HepG2 (cell line): ENCODE measurements at regions not wholly inside any gene's neighbourhood (a gene's known extent, or its start where the extent isn't known, plus 50 kb on each side); places are given as distances from the start of the nearest gene placed in this dataset.

Source experiments
- ATAC-seq: fragments of 200-7000 bp; cut with Tn5 transposase; 3 replicates; pipeline ENCODE4 v1.9.1; 2020; ENCODE audit warnings: mild to moderate bottlenecking, moderate library complexity
- BruUV-seq: library from RNA; stranded (reverse); fragments of 400-500 nt; replicated peaks from 2 replicates; lab custom pipeline; 2021; lab: Mats Ljungman, UMichigan
- CTCF ChIA-PET: fragments of 300-600 bp; formaldehyde crosslinking; extraction: SDS; loops from one replicate; lab custom pipeline; 2021; ENCODE audit warnings: low total read pairs, inconsistent platforms, low intra/inter-chr PET ratio; lab: Yijun Ruan, JAX
- POLR2A ChIA-PET: fragments of 350-600 bp; sonication (Branson Sonifier 250); formaldehyde crosslinking; loops from one replicate; lab custom pipeline; 2020; ENCODE audit warnings: antibody characterized with exemption, inconsistent platforms; lab: Yijun Ruan, JAX
- DNase-seq: peaks from one replicate; pipeline ENCODE4 v3.0.0-alpha.2; 2015; ENCODE audit warnings: low spot score
- FAIRE-seq: peaks from 3 replicates; lab custom pipeline; 2011; peaks lifted over from hg19 to GRCh38; lab: Jason Lieb, UNC
- H2AFZ ChIP-seq: one replicate; pipeline ENCODE4 v1.6.1; 2011; ENCODE audit warnings: low read length, inconsistent platforms
- H3K27ac ChIP-seq: fragments of 300-600 bp; 3 replicates; pipeline ENCODE4 v1.8.0; 2011; ENCODE audit warnings: mixed run types, mild to moderate bottlenecking, mixed read lengths, low read length, inconsistent platforms; ENCODE audit not compliant: insufficient read depth; ENCODE audit errors: extremely low read length
- H3K27me3 ChIP-seq, 2 experiments: fragments of 200-600 bp in 1 of 2; 2 replicates in 1 of 2; 3 replicates in 1 of 2; pipeline versions ENCODE4 v1.6.0 to v1.8.0; 2011; ENCODE audit warnings: low read length in 2 of 2, mild to moderate bottlenecking in 2 of 2, moderate library complexity in 2 of 2, inconsistent platforms in 1 of 2; ENCODE audit not compliant: insufficient read depth in 2 of 2, control insufficient read depth in 1 of 2
- H3K36me3 ChIP-seq, 2 experiments: fragments of 200-600 bp in 1 of 2; replicated peaks in 1 of 2; 2 replicates in 1 of 2; 3 replicates in 1 of 2; pipeline versions ENCODE4 v1.5.1 to v1.8.0; 2011; ENCODE audit warnings: low read length in 2 of 2, inconsistent platforms in 1 of 2; ENCODE audit not compliant: insufficient read depth in 2 of 2, control insufficient read depth in 1 of 2
- H3K4me1 ChIP-seq: 2 replicates; pipeline ENCODE4 v1.5.1; 2012; ENCODE audit warnings: low read length, inconsistent platforms; ENCODE audit not compliant: insufficient read depth
- H3K4me2 ChIP-seq: 2 replicates; pipeline ENCODE4 v1.6.0; 2011; ENCODE audit warnings: low read depth, low read length, inconsistent platforms
- H3K4me3 ChIP-seq, 3 experiments: fragments of 200-600 bp in 1 of 3; sonication (generic), shearing (Covaris generic) in 1 of 3; replicated peaks in 1 of 3; 2 replicates each; pipeline ENCODE4 v1.5.1; 2011 to 2016; ENCODE audit warnings: low read length in 3 of 3, inconsistent platforms in 2 of 3, low read depth in 2 of 3, mild to moderate bottlenecking in 2 of 3, control low read depth in 1 of 3, mixed read lengths in 1 of 3; ENCODE audit not compliant: insufficient read depth in 1 of 3
- H3K79me2 ChIP-seq: one replicate; pipeline ENCODE4 v1.6.1; 2011; ENCODE audit warnings: low read length, inconsistent platforms; ENCODE audit not compliant: insufficient read depth
- H3K9ac ChIP-seq: 2 replicates; pipeline ENCODE4 v1.6.0; 2011; ENCODE audit warnings: mild to moderate bottlenecking, low read depth, low read length, inconsistent platforms; ENCODE audit not compliant: insufficient read depth
- H3K9me3 ChIP-seq: 2 replicates; pipeline ENCODE4 v1.5.1; 2012; ENCODE audit warnings: mild to moderate bottlenecking, low read length
- H4K20me1 ChIP-seq: 2 replicates; pipeline ENCODE4 v1.6.0; 2011; ENCODE audit warnings: inconsistent platforms, mild to moderate bottlenecking, low read length, moderate library complexity; ENCODE audit not compliant: insufficient read depth
- ZNF547 ChIP-seq: sonication (generic); formaldehyde crosslinking; IDR thresholded peaks from 2 replicates; pipeline ENCODE4 v1.5.1; 2020; ENCODE audit warnings: mild to moderate bottlenecking, missing genetic modification reagents
- WGBS: methylation state at CpG from one replicate; pipeline ENCODE4 v1.1.6; 2017; ENCODE audit warnings: low lambda C conversion rate; 5-methylcytosine and 5-hydroxymethylcytosine counted together
- in situ Hi-C: cut with HindIII; loops from 2 replicates; pipeline ENCODE4 v1.10.0; 2017; ENCODE audit warnings: low pct_unique_long_range_greater_than_20kb; ENCODE audit not compliant: extremely low pct_ligation_motif_present
- intact Hi-C: fragments of 100-400 bp; cut with micrococcal nuclease; formaldehyde crosslinking; loops from one replicate; pipeline ENCODE4 v1.10.0; 2022; ENCODE audit not compliant: unreplicated experiment
- TF ChIP-seq, protein P1 (sequence below): sonication (generic); formaldehyde crosslinking; IDR thresholded peaks from 2 replicates; pipeline ENCODE4 v1.4.0; 2020; ENCODE audit warnings: missing genetic modification reagents
- TF ChIP-seq, protein P2 (sequence below): sonication (generic); formaldehyde crosslinking; IDR thresholded peaks from 2 replicates; pipeline ENCODE4 v1.4.0; 2020; ENCODE audit warnings: mild to moderate bottlenecking, low read depth, missing genetic modification reagents
- TF ChIP-seq, protein P3 (sequence below): sonication (generic); formaldehyde crosslinking; IDR thresholded peaks from 2 replicates; pipeline ENCODE4 v1.8.0; 2022; ENCODE audit warnings: mild to moderate bottlenecking, missing genetic modification reagents
- TF ChIP-seq, protein P4 (sequence below): sonication (generic); formaldehyde crosslinking; IDR thresholded peaks from 2 replicates; pipeline ENCODE4 v1.8.0; 2022; ENCODE audit warnings: mild to moderate bottlenecking, missing genetic modification reagents; ENCODE audit not compliant: insufficient replicate concordance

DNA sequence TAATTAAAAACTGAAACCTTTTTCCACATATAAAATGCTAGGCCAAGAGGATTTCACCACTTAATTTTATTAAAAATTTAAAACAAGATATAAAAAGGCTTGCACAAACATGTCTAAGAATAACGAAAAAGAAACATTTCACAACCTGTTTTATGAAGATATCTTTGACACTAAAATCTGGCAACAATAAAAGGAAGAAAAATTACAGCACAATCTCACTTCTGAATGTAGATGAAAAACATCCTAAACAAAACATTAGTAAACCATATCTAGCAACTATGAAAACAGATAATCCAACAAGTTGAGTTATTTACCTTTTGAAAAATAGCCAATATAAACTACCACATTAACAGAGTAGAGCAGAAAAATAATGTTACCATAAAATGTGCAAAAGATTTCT lies 185.4 kb upstream of the MMADHC start:
- no peak overlapping the region for H3K4me2 ChIP-seq
- peak; percentile 30 for FAIRE-seq
- TF ChIP-seq, protein P1, sequence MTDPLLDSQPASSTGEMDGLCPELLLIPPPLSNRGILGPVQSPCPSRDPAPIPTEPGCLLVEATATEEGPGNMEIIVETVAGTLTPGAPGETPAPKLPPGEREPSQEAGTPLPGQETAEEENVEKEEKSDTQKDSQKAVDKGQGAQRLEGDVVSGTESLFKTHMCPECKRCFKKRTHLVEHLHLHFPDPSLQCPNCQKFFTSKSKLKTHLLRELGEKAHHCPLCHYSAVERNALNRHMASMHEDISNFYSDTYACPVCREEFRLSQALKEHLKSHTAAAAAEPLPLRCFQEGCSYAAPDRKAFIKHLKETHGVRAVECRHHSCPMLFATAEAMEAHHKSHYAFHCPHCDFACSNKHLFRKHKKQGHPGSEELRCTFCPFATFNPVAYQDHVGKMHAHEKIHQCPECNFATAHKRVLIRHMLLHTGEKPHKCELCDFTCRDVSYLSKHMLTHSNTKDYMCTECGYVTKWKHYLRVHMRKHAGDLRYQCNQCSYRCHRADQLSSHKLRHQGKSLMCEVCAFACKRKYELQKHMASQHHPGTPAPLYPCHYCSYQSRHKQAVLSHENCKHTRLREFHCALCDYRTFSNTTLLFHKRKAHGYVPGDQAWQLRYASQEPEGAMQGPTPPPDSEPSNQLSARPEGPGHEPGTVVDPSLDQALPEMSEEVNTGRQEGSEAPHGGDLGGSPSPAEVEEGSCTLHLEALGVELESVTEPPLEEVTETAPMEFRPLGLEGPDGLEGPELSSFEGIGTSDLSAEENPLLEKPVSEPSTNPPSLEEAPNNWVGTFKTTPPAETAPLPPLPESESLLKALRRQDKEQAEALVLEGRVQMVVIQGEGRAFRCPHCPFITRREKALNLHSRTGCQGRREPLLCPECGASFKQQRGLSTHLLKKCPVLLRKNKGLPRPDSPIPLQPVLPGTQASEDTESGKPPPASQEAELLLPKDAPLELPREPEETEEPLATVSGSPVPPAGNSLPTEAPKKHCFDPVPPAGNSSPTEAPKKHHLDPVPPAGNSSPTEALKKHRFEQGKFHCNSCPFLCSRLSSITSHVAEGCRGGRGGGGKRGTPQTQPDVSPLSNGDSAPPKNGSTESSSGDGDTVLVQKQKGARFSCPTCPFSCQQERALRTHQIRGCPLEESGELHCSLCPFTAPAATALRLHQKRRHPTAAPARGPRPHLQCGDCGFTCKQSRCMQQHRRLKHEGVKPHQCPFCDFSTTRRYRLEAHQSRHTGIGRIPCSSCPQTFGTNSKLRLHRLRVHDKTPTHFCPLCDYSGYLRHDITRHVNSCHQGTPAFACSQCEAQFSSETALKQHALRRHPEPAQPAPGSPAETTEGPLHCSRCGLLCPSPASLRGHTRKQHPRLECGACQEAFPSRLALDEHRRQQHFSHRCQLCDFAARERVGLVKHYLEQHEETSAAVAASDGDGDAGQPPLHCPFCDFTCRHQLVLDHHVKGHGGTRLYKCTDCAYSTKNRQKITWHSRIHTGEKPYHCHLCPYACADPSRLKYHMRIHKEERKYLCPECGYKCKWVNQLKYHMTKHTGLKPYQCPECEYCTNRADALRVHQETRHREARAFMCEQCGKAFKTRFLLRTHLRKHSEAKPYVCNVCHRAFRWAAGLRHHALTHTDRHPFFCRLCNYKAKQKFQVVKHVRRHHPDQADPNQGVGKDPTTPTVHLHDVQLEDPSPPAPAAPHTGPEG (CRISPR knock-in tag), result no peak
- TF ChIP-seq ZNF547 (CRISPR knock-in tag), result no peak
- TF ChIP-seq, protein P2, sequence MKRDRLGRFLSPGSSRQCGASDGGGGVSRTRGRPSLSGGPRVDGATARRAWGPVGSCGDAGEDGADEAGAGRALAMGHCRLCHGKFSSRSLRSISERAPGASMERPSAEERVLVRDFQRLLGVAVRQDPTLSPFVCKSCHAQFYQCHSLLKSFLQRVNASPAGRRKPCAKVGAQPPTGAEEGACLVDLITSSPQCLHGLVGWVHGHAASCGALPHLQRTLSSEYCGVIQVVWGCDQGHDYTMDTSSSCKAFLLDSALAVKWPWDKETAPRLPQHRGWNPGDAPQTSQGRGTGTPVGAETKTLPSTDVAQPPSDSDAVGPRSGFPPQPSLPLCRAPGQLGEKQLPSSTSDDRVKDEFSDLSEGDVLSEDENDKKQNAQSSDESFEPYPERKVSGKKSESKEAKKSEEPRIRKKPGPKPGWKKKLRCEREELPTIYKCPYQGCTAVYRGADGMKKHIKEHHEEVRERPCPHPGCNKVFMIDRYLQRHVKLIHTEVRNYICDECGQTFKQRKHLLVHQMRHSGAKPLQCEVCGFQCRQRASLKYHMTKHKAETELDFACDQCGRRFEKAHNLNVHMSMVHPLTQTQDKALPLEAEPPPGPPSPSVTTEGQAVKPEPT (CRISPR knock-in tag), result no peak
- TF ChIP-seq, protein P3, sequence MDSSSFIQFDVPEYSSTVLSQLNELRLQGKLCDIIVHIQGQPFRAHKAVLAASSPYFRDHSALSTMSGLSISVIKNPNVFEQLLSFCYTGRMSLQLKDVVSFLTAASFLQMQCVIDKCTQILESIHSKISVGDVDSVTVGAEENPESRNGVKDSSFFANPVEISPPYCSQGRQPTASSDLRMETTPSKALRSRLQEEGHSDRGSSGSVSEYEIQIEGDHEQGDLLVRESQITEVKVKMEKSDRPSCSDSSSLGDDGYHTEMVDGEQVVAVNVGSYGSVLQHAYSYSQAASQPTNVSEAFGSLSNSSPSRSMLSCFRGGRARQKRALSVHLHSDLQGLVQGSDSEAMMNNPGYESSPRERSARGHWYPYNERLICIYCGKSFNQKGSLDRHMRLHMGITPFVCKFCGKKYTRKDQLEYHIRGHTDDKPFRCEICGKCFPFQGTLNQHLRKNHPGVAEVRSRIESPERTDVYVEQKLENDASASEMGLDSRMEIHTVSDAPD (CRISPR knock-in tag), result no peak
- TF ChIP-seq, protein P4, sequence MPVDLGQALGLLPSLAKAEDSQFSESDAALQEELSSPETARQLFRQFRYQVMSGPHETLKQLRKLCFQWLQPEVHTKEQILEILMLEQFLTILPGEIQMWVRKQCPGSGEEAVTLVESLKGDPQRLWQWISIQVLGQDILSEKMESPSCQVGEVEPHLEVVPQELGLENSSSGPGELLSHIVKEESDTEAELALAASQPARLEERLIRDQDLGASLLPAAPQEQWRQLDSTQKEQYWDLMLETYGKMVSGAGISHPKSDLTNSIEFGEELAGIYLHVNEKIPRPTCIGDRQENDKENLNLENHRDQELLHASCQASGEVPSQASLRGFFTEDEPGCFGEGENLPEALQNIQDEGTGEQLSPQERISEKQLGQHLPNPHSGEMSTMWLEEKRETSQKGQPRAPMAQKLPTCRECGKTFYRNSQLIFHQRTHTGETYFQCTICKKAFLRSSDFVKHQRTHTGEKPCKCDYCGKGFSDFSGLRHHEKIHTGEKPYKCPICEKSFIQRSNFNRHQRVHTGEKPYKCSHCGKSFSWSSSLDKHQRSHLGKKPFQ, result no peak

More for the DNA sequence above, 185.4 kb upstream of the MMADHC start:
- ChIA-PET CTCF (no interaction called here), POLR2A (no interaction called here)
- Histone ChIP-seq H3K4me3 (no peak overlapping the region), H3K79me2 (no peaks in the 10 kb centered on the region), H3K36me3 (no peaks in the 10 kb centered on the region), H3K27me3 (no peaks in the 10 kb centered on the region), H3K4me1 (no peaks in the 10 kb centered on the region), H3K9ac (no peak overlapping the region), H3K9me3 (no peaks in the 10 kb centered on the region), H3K27ac (no peak overlapping the region), H4K20me1 (no peaks in the 10 kb centered on the region), H2AFZ (no peak overlapping the region)
- DNase-seq (no peak), ATAC-seq (no peak)
- WGBS, result 2% methylated on average over 1 of the region's 1 CpG
- intact Hi-C loops (no loop called here), in situ Hi-C loops (no loop called here)
- BruUV-seq, result no TSS peak
